GM12878 (cell line): ENCODE measurements at regions not wholly inside any gene's neighbourhood (a gene's known extent, or its start where the extent isn't known, plus 50 kb on each side); places are given as distances from the start of the nearest gene placed in this dataset.

ENCODE experiments used
- ATAC-seq: fragments of 200-7000 bp; cut with Tn5 transposase; 3 replicates; pipeline ENCODE4 v1.9.1; 2020; ENCODE audit warnings: mild to moderate bottlenecking, moderate library complexity
- BruUV-seq: library from RNA; stranded (reverse); fragments of 400-500 nt; replicated peaks from 2 replicates; lab custom pipeline; 2021; lab: Mats Ljungman, UMichigan
- CTCF ChIA-PET: fragments of 300-600 bp; sonication (Branson Sonifier 250); formaldehyde crosslinking; extraction: SDS; loops from one replicate; lab custom pipeline; 2021; ENCODE audit warnings: inconsistent platforms; lab: Yijun Ruan, JAX
- POLR2A ChIA-PET: fragments of 350-600 bp; formaldehyde crosslinking; extraction: SDS; loops from one replicate; lab custom pipeline; 2021; ENCODE audit warnings: inconsistent platforms; lab: Charles Lee
- RAD21 ChIA-PET: fragments of 300-600 bp; sonication (Branson Sonifier 250); formaldehyde crosslinking; loops from one replicate; lab custom pipeline; 2023; ENCODE audit warnings: antibody characterized with exemption; ENCODE audit not compliant: unreplicated experiment; lab: Charles Lee
- SMC1A ChIA-PET: fragments of 300-600 bp; sonication (Branson Sonifier 250); formaldehyde crosslinking; loops from one replicate; lab custom pipeline; 2023; ENCODE audit not compliant: unreplicated experiment, uncharacterized antibody; lab: Charles Lee
- DNase-seq: peaks from one replicate; pipeline ENCODE4 v3.0.0-alpha.2; 2011; ENCODE audit warnings: low read depth, low spot score
- FAIRE-seq: peaks from 3 replicates; lab custom pipeline; 2011; peaks lifted over from hg19 to GRCh38; lab: Jason Lieb, UNC
- H2AFZ ChIP-seq: 2 replicates; pipeline ENCODE4 v1.6.0; 2011; ENCODE audit warnings: low read depth, low read length, control low read depth; ENCODE audit not compliant: control insufficient read depth
- H3K27ac ChIP-seq: 2 replicates; pipeline ENCODE4 v1.5.1; 2011; ENCODE audit warnings: control low read depth; ENCODE audit not compliant: control insufficient read depth, insufficient read depth
- H3K27me3 ChIP-seq, 2 experiments: replicated peaks in 1 of 2; 2 replicates each; pipeline versions ENCODE4 v1.6.0 to v1.6.1; 2011; ENCODE audit warnings: low read length in 1 of 2; ENCODE audit not compliant: control insufficient read depth in 2 of 2, insufficient read depth in 2 of 2
- H3K36me3 ChIP-seq, 2 experiments: 2 replicates each; pipeline ENCODE4 v1.5.1; 2011; ENCODE audit warnings: low read length in 1 of 2; ENCODE audit not compliant: control insufficient read depth in 2 of 2, insufficient read depth in 2 of 2
- H3K4me1 ChIP-seq: 2 replicates; pipeline ENCODE4 v1.6.1; 2011; ENCODE audit warnings: mild to moderate bottlenecking, low read length, moderate library complexity, mixed read lengths; ENCODE audit not compliant: control insufficient read depth, insufficient read depth
- H3K4me2 ChIP-seq: 2 replicates; pipeline ENCODE4 v1.6.0; 2011; ENCODE audit warnings: control low read depth; ENCODE audit not compliant: control insufficient read depth, insufficient read depth
- H3K4me3 ChIP-seq: fragments of 200-600 bp; sonication (generic); 2 replicates; pipeline ENCODE4 v1.5.1; 2016
- H3K79me2 ChIP-seq: 2 replicates; pipeline ENCODE4 v1.6.0; 2011; ENCODE audit warnings: low read length; ENCODE audit not compliant: control insufficient read depth, insufficient read depth
- H3K9ac ChIP-seq: 2 replicates; pipeline ENCODE4 v1.8.0; 2011; ENCODE audit warnings: low read length, control low read depth, mixed read lengths; ENCODE audit not compliant: control insufficient read depth, insufficient read depth
- H3K9me3 ChIP-seq: replicated peaks from 3 replicates; pipeline ENCODE4 v1.5.1; 2011; ENCODE audit warnings: mild to moderate bottlenecking, low read length; ENCODE audit not compliant: control insufficient read depth, insufficient read depth
- H4K20me1 ChIP-seq: 2 replicates; pipeline ENCODE4 v1.6.0; 2011; ENCODE audit not compliant: control insufficient read depth, insufficient read depth
- BACH1 ChIP-seq: fragments of 450-650 bp; IDR thresholded peaks from 2 replicates; pipeline ENCODE4 v1.6.1; 2017; ENCODE audit warnings: mild to moderate bottlenecking, borderline replicate concordance
- BRCA1 ChIP-seq: IDR thresholded peaks from 2 replicates; pipeline ENCODE4 v1.6.1; 2011; ENCODE audit warnings: low read depth, low read length, improper control_type of control experiment
- ETV6 ChIP-seq, 2 experiments: fragments of 450-650 bp in 1 of 2; IDR thresholded peaks in 1 of 2; conservative IDR thresholded peaks in 1 of 2; 2 replicates each; pipeline ENCODE4 v1.6.1; 2014; ENCODE audit warnings: antibody characterized with exemption in 1 of 2, borderline replicate concordance in 1 of 2, low read depth in 1 of 2, mild to moderate bottlenecking in 1 of 2, moderate library complexity in 1 of 2
- RAD51 ChIP-seq: fragments of 450-650 bp; IDR thresholded peaks from 2 replicates; pipeline ENCODE4 v1.6.1; 2016; ENCODE audit warnings: moderate library complexity, mild to moderate bottlenecking, inconsistent platforms
- RB1 ChIP-seq: fragments of 450-650 bp; formaldehyde crosslinking; IDR thresholded peaks from 2 replicates; pipeline ENCODE4 v1.6.1; 2017; ENCODE audit warnings: mild to moderate bottlenecking, borderline replicate concordance
- RBBP5 ChIP-seq: fragments of 200-600 bp; sonication (generic); conservative IDR thresholded peaks from 2 replicates; pipeline ENCODE4 v1.6.1; 2016
- ZBED1 ChIP-seq: IDR thresholded peaks from 2 replicates; pipeline ENCODE4 v1.6.1; 2016; ENCODE audit warnings: borderline replicate concordance
- ZNF207 ChIP-seq: fragments of 450-650 bp; IDR thresholded peaks from 2 replicates; pipeline ENCODE4 v1.6.1; 2014; ENCODE audit warnings: antibody characterized with exemption, mild to moderate bottlenecking, borderline replicate concordance
- ZNF217 ChIP-seq: fragments of 450-650 bp; IDR thresholded peaks from 2 replicates; pipeline ENCODE4 v1.6.1; 2017; ENCODE audit warnings: antibody characterized with exemption, mild to moderate bottlenecking
- WGBS: methylation state at CpG from one replicate; pipeline ENCODE4 v1.1.6; 2016; ENCODE audit warnings: low lambda C conversion rate; ENCODE audit not compliant: insufficient replicate concordance, insufficient coverage; ENCODE audit errors: missing lambda C conversion rate; 5-methylcytosine and 5-hydroxymethylcytosine counted together
- in situ Hi-C: fragments of 300-500 bp; cut with MboI; formaldehyde crosslinking; loops from 9 replicates; pipeline ENCODE4 v1.14.3; 2018; ENCODE audit warnings: mixed read lengths
- intact Hi-C: fragments of 100-400 bp; cut with micrococcal nuclease; formaldehyde crosslinking; loops from one replicate; pipeline ENCODE4 v1.14.2; 2022; ENCODE audit not compliant: unreplicated experiment
- TF ChIP-seq, protein P1 (sequence below): IDR thresholded peaks from 2 replicates; pipeline ENCODE4 v1.6.1; 2011; ENCODE audit warnings: borderline replicate concordance, low read depth, mild to moderate bottlenecking, moderate library complexity, low read length; ENCODE audit not compliant: insufficient read depth, poor library complexity, severe bottlenecking
- TF ChIP-seq, protein P2 (sequence below): fragments of 450-650 bp; formaldehyde crosslinking; IDR thresholded peaks from 2 replicates; pipeline ENCODE4 v1.5.0; 2022; ENCODE audit warnings: mild to moderate bottlenecking, missing genetic modification characterization

DNA sequence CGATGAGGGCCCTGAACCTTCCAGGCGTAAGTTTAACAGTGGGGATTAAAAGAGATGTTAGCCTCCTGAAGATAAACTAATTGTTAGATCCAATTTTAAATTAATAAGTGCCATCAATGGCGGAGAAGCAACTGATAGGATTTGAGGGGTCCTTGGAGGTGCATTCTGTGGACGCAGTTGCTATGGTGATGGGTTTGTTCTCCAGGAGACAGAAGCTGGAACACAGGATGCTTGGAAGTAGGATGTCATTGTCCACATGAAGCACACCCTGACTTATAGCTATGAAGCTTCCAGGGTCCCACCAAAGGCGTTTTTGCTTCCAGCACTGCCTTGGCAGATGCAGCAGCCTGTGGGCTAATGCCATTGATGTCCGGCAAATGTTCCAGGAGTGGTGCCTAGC is 331.0 kb upstream of the IL12A start:
- Histone ChIP-seq H3K9me3 (no peaks in the 10 kb centered on the region), H3K27me3 (peaks cover 0 to 1% of the 10 kb centered on the region in 2 experiments; a peak in 1 of 4 replicates), H3K4me2 (no peak overlapping the region), H3K9ac (no peak overlapping the region), H3K36me3 (no peaks in the 10 kb centered on the region), H3K4me1 (no peaks in the 10 kb centered on the region), H3K4me3 (no peak overlapping the region), H4K20me1 (no peaks in the 10 kb centered on the region), H3K27ac (no peak overlapping the region), H3K79me2 (no peaks in the 10 kb centered on the region), H2AFZ (no peak overlapping the region)
- ChIA-PET POLR2A (no interaction called here), CTCF (no interaction called here), SMC1A (no interaction called here), RAD21 (no interaction called here)
- FAIRE-seq, result no peak
- TF ChIP-seq ZNF217 (no peak), BRCA1 (no peak), RB1 (no peak), ZBED1 (no peak), RAD51 (no peak), ETV6 (conservative IDR thresholded peaks at IDR 0.05 in 1 of 2, IDR thresholded peaks at IDR 0.05 in 1 of 2; ENCODE audit: borderline replicate concordance in 1 of 2, low read depth in 1 of 2) (no peak), BACH1 (no peak), ZNF207 (no peak), RBBP5 (no peak)
- TF ChIP-seq, protein P1, sequence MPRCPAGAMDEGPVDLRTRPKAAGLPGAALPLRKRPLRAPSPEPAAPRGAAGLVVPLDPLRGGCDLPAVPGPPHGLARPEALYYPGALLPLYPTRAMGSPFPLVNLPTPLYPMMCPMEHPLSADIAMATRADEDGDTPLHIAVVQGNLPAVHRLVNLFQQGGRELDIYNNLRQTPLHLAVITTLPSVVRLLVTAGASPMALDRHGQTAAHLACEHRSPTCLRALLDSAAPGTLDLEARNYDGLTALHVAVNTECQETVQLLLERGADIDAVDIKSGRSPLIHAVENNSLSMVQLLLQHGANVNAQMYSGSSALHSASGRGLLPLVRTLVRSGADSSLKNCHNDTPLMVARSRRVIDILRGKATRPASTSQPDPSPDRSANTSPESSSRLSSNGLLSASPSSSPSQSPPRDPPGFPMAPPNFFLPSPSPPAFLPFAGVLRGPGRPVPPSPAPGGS, result no peak
- TF ChIP-seq, protein P2, sequence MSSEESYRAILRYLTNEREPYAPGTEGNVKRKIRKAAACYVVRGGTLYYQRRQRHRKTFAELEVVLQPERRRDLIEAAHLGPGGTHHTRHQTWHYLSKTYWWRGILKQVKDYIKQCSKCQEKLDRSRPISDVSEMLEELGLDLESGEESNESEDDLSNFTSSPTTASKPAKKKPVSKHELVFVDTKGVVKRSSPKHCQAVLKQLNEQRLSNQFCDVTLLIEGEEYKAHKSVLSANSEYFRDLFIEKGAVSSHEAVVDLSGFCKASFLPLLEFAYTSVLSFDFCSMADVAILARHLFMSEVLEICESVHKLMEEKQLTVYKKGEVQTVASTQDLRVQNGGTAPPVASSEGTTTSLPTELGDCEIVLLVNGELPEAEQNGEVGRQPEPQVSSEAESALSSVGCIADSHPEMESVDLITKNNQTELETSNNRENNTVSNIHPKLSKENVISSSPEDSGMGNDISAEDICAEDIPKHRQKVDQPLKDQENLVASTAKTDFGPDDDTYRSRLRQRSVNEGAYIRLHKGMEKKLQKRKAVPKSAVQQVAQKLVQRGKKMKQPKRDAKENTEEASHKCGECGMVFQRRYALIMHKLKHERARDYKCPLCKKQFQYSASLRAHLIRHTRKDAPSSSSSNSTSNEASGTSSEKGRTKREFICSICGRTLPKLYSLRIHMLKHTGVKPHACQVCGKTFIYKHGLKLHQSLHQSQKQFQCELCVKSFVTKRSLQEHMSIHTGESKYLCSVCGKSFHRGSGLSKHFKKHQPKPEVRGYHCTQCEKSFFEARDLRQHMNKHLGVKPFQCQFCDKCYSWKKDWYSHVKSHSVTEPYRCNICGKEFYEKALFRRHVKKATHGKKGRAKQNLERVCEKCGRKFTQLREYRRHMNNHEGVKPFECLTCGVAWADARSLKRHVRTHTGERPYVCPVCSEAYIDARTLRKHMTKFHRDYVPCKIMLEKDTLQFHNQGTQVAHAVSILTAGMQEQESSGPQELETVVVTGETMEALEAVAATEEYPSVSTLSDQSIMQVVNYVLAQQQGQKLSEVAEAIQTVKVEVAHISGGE (CRISPR knock-in tag), result no peak
- WGBS, result 44% methylated on average over 6 of the region's 6 CpGs
- ATAC-seq, result no peak
- no TSS peak for BruUV-seq
- no peak for DNase-seq
- in situ Hi-C loops (no loop called here), intact Hi-C loops (no loop called here)
